ENCODE measurements at regions not wholly inside any gene's neighbourhood (a gene's known extent, or its start where the extent isn't known, plus 50 kb on each side); places are given as distances from the start of the nearest gene placed in this dataset.
"Not testable (repeated sequence)": the region's sequence is repeated elsewhere in the genome, so short reads cannot be mapped to it uniquely, and the experiment has no call there.

GRCh38 chr3:125831005-125831750 lies 137.8 kb upstream of the ROPN1B start:
- DNase-seq, result not testable (repeated sequence)

GRCh38 chr3:125835562-125835961 lies 133.4 kb upstream of the ROPN1B start:
- not testable (repeated sequence) for DNase-seq

- peak; percentile 6 for DNase-seq
Measured at GRCh38 chr3:125836011-125836551, 132.9 kb upstream of the ROPN1B start.

GRCh38 chr3:125836786-125837185 lies 132.2 kb upstream of the ROPN1B start:
- DNase-seq, result not testable (repeated sequence)

- not testable (repeated sequence) for DNase-seq
Measured at GRCh38 chr3:125838857-125839256, 130.1 kb upstream of the ROPN1B start.

GRCh38 chr3:125840465-125840864 lies 128.5 kb upstream of the ROPN1B start:
- not testable (repeated sequence) for DNase-seq

GRCh38 chr3:125847966-125848365 lies 121.0 kb upstream of the ROPN1B start:
- DNase-seq, result not testable (repeated sequence)

GRCh38 chr3:125855006-125855405 lies 114.0 kb upstream of the ROPN1B start:
- not testable (repeated sequence) for DNase-seq

- DNase-seq, result not testable (repeated sequence)
Measured at GRCh38 chr3:125860547-125860946, 108.4 kb upstream of the ROPN1B start.

- DNase-seq, result not testable (repeated sequence)
Measured at GRCh38 chr3:125862841-125863254, 106.1 kb upstream of the ROPN1B start.

- DNase-seq, result not testable (repeated sequence)
Measured at GRCh38 chr3:125864532-125864931, 104.4 kb upstream of the ROPN1B start.

- DNase-seq, result not testable (repeated sequence)
Measured at GRCh38 chr3:125886006-125886405, 83.0 kb upstream of the ROPN1B start.

GRCh38 chr3:125899181-125899580 lies 69.8 kb upstream of the ROPN1B start:
- DNase-seq, result not testable (repeated sequence)

GRCh38 chr3:125901473-125901872 lies 67.5 kb upstream of the ROPN1B start:
- DNase-seq, result not testable (repeated sequence)

- not testable (repeated sequence) for DNase-seq
Measured at GRCh38 chr3:125903780-125904455, 65.1 kb upstream of the ROPN1B start.

- not testable (repeated sequence) for DNase-seq
Measured at GRCh38 chr3:125907279-125907678, 61.7 kb upstream of the ROPN1B start.

GRCh38 chr3:125910851-125911250 lies 58.1 kb upstream of the ROPN1B start:
- DNase-seq, result not testable (repeated sequence)

- not testable (repeated sequence) for DNase-seq
Measured at GRCh38 chr3:125914608-125915436, 54.2 kb upstream of the ROPN1B start.

GRCh38 chr3:125915437-125915787 lies 53.6 kb upstream of the ROPN1B start:
- DNase-seq, result not testable (repeated sequence)

GRCh38 chr3:125915792-125916375 lies 53.1 kb upstream of the ROPN1B start:
- peak; percentile 98 for DNase-seq

- DNase-seq, result peak; percentile 97
Measured at GRCh38 chr3:125916376-125916978, 52.5 kb upstream of the ROPN1B start.

GRCh38 chr3:125917020-125917549 lies 51.9 kb upstream of the ROPN1B start:
- peak; percentile 3 for DNase-seq
